ENCODE measurements at regions not wholly inside any gene's neighbourhood (a gene's known extent, or its start where the extent isn't known, plus 50 kb on each side); places are given as distances from the start of the nearest gene placed in this dataset.

GRCh38 chr10:98332623-98333269, 64.8 kb upstream of the LOXL4 start:
- no peak for TF ChIP-seq CTCF (IDR thresholded peaks at IDR 0.05)
- TF ChIP-seq POLR2A (IDR thresholded peaks at IDR 0.05), result no peak
- TF ChIP-seq EP300 (IDR thresholded peaks at IDR 0.05), result no peak
- TF ChIP-seq POLR2AphosphoS5 (IDR thresholded peaks at IDR 0.05), result no peak

Measured in upper lobe of left lung (tissue), 4 donors.